Endothelial cell of umbilical vein (primary cell): ENCODE measurements at regions not wholly inside any gene's neighbourhood (a gene's known extent, or its start where the extent isn't known, plus 50 kb on each side); places are given as distances from the start of the nearest gene placed in this dataset.

Source experiments
- BruUV-seq: library from RNA; stranded (reverse); fragments of 400-500 nt; replicated peaks from 2 replicates; lab custom pipeline; 2021; lab: Mats Ljungman, UMichigan
- CTCF ChIA-PET: fragments of 300-600, 350-600 bp; sonication (Branson Sonifier 250); formaldehyde crosslinking; loops from one replicate; lab custom pipeline; 2021; ENCODE audit warnings: antibody characterized with exemption, inconsistent platforms; lab: Charles Lee
- POLR2A ChIA-PET: fragments of 300-600, 350-600 bp; sonication (Branson Sonifier 250); formaldehyde crosslinking; loops from one replicate; lab custom pipeline; 2021; ENCODE audit warnings: antibody characterized with exemption, inconsistent platforms; lab: Charles Lee
- DNase-seq: peaks from one replicate; pipeline ENCODE4 v3.0.0-alpha.2; 2011; ENCODE audit warnings: low read depth, low spot score
- FAIRE-seq: peaks from 2 replicates; lab custom pipeline; 2011; peaks lifted over from hg19 to GRCh38; lab: Jason Lieb, UNC
- H2AFZ ChIP-seq: 2 replicates; pipeline ENCODE4 v1.6.0; 2012; ENCODE audit warnings: low read depth, low read length, control low read depth, inconsistent platforms
- H3K27ac ChIP-seq: 2 replicates; pipeline ENCODE4 v1.5.1; 2011; ENCODE audit warnings: low read depth, mild to moderate bottlenecking, control low read depth, low read length, moderate library complexity; ENCODE audit not compliant: insufficient read depth
- H3K27me3 ChIP-seq, 2 experiments: 2 replicates each; pipeline versions ENCODE4 v1.6.0 to v1.6.1; 2011; ENCODE audit warnings: low read length in 2 of 2, mixed read lengths in 1 of 2; ENCODE audit not compliant: control insufficient read depth in 2 of 2, insufficient read depth in 2 of 2
- H3K36me3 ChIP-seq, 2 experiments: 2 replicates in 1 of 2; 3 replicates in 1 of 2; pipeline ENCODE4 v1.5.1; 2011; ENCODE audit warnings: low read length in 2 of 2, mild to moderate bottlenecking in 1 of 2, moderate library complexity in 1 of 2; ENCODE audit not compliant: control insufficient read depth in 2 of 2, insufficient read depth in 2 of 2; ENCODE audit errors: extremely low read depth in 1 of 2
- H3K4me1 ChIP-seq: 3 replicates; pipeline ENCODE4 v1.5.1; 2011; ENCODE audit warnings: mild to moderate bottlenecking, low read length; ENCODE audit not compliant: control insufficient read depth, insufficient read depth; ENCODE audit errors: extremely low read depth
- H3K4me2 ChIP-seq: 2 replicates; pipeline ENCODE4 v1.6.1; 2011; ENCODE audit warnings: low read length, control low read depth, mixed read lengths; ENCODE audit not compliant: insufficient read depth
- H3K4me3 ChIP-seq, 3 experiments: fragments of 200-600 bp in 1 of 3; sonication (generic), shearing (Covaris generic) in 1 of 3; replicated peaks in 1 of 3; 2 replicates each; pipeline ENCODE4 v1.5.1; 2011 to 2016; ENCODE audit warnings: control low read depth in 3 of 3, low read length in 3 of 3, mild to moderate bottlenecking in 2 of 3, inconsistent platforms in 1 of 3, low read depth in 1 of 3, moderate library complexity in 1 of 3; ENCODE audit not compliant: insufficient read depth in 1 of 3
- H3K79me2 ChIP-seq: 2 replicates; pipeline ENCODE4 v1.6.0; 2012; ENCODE audit warnings: low read length, inconsistent platforms; ENCODE audit not compliant: control insufficient read depth, insufficient read depth
- H3K9ac ChIP-seq: replicated peaks from 2 replicates; pipeline ENCODE3; 2011; ENCODE audit warnings: low read length, control low read depth; ENCODE audit not compliant: insufficient read depth; ENCODE audit errors: extremely low read depth
- H3K9me1 ChIP-seq: replicated peaks from 3 replicates; pipeline ENCODE4 v1.6.0; 2011; ENCODE audit warnings: mild to moderate bottlenecking, low read length; ENCODE audit not compliant: control insufficient read depth, insufficient read depth; ENCODE audit errors: extremely low read depth
- H3K9me3 ChIP-seq: replicated peaks from 2 replicates; pipeline ENCODE4 v1.5.1; 2012; ENCODE audit warnings: low read length, inconsistent platforms; ENCODE audit not compliant: control insufficient read depth, insufficient read depth
- H4K20me1 ChIP-seq: replicated peaks from 2 replicates; pipeline ENCODE3; 2011; ENCODE audit warnings: mild to moderate bottlenecking, low read length; ENCODE audit not compliant: control insufficient read depth, insufficient read depth; ENCODE audit errors: extremely low read depth
- EZH2 ChIP-seq: IDR thresholded peaks from 2 replicates; pipeline ENCODE4 v1.6.1; 2012; ENCODE audit warnings: borderline replicate concordance, low read depth, mild to moderate bottlenecking, moderate library complexity, low read length, inconsistent platforms; ENCODE audit not compliant: severe bottlenecking
- FOS ChIP-seq: IDR thresholded peaks from 2 replicates; pipeline ENCODE4 v1.6.1; 2011; ENCODE audit warnings: mild to moderate bottlenecking, low read length, moderate library complexity, borderline replicate concordance; ENCODE audit not compliant: insufficient read depth
- GATA2 ChIP-seq: IDR thresholded peaks from 2 replicates; pipeline ENCODE4 v1.7.0; 2011; ENCODE audit warnings: low read depth, mild to moderate bottlenecking, moderate library complexity, mixed read lengths, low read length; ENCODE audit not compliant: insufficient read length, insufficient read depth
- JUN ChIP-seq: IDR thresholded peaks from 2 replicates; pipeline ENCODE4 v1.6.1; 2011; ENCODE audit warnings: borderline replicate concordance, low read depth; ENCODE audit not compliant: insufficient read length, insufficient read depth
- MAX ChIP-seq: IDR thresholded peaks from 2 replicates; pipeline ENCODE4 v1.6.1; 2011; ENCODE audit not compliant: insufficient read depth, insufficient read length
- MYC ChIP-seq: IDR thresholded peaks from one replicate; pipeline ENCODE4 v1.6.1; 2011; ENCODE audit warnings: mild to moderate bottlenecking, low read depth, low read length
- POLR2A ChIP-seq: IDR thresholded peaks from 2 replicates; pipeline ENCODE4 v1.6.1; 2012; ENCODE audit warnings: low read depth, mild to moderate bottlenecking, control low read depth, low read length
- POLR2AphosphoS5 ChIP-seq: IDR thresholded peaks from 2 replicates; pipeline ENCODE4 v1.6.1; 2012; ENCODE audit warnings: low read depth, mild to moderate bottlenecking, control low read depth, low read length, moderate library complexity; ENCODE audit not compliant: insufficient read depth
- dilution Hi-C: fragments of 300-500 bp; cut with MboI; formaldehyde crosslinking; loops from one replicate; pipeline ENCODE4 v1.15.0; 2019; ENCODE audit warnings: low sequenced_read_pairs; ENCODE audit not compliant: extremely low pct_ligation_motif_present
- intact Hi-C: fragments of 100-400 bp; cut with micrococcal nuclease; formaldehyde crosslinking; loops from one replicate; pipeline ENCODE4 v1.10.0; 2022
- TF ChIP-seq, protein P1 (sequence below), 2 donors: IDR thresholded peaks; 1 replicate in 1 of 2; 2 replicates in 1 of 2; pipeline ENCODE4 v1.5.1; 2011; ENCODE audit warnings: low read length in 2 of 2, mild to moderate bottlenecking in 2 of 2, moderate library complexity in 2 of 2, control low read depth in 1 of 2, inconsistent platforms in 1 of 2, low read depth in 1 of 2; ENCODE audit not compliant: insufficient read depth in 1 of 2; ENCODE audit errors: extremely low read depth in 1 of 2

DNA sequence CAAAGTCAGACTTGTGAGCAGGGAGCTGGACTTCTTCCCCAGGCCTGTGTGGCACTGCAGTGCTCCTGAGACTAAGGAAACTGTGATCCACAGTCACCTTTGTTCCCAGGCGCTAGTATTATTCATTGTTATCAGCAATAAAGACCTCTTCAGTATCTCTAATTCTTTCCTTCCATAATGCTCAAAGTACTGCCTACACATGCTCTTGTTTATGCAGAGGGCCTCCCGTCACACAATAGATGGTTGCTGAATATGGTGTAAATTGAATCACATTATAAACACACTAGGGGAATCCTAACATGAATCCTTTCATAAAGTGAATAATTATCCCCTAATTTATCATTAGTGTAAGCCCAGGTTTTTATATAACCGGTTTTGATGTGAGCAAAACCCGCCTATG, 493.3 kb downstream of the BUD13 start:
- no peak for TF ChIP-seq POLR2AphosphoS5
- no peak for TF ChIP-seq POLR2A
- no peak for TF ChIP-seq MYC
- TF ChIP-seq FOS, result no peak
- TF ChIP-seq, protein P1, sequence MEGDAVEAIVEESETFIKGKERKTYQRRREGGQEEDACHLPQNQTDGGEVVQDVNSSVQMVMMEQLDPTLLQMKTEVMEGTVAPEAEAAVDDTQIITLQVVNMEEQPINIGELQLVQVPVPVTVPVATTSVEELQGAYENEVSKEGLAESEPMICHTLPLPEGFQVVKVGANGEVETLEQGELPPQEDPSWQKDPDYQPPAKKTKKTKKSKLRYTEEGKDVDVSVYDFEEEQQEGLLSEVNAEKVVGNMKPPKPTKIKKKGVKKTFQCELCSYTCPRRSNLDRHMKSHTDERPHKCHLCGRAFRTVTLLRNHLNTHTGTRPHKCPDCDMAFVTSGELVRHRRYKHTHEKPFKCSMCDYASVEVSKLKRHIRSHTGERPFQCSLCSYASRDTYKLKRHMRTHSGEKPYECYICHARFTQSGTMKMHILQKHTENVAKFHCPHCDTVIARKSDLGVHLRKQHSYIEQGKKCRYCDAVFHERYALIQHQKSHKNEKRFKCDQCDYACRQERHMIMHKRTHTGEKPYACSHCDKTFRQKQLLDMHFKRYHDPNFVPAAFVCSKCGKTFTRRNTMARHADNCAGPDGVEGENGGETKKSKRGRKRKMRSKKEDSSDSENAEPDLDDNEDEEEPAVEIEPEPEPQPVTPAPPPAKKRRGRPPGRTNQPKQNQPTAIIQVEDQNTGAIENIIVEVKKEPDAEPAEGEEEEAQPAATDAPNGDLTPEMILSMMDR (IDR thresholded peaks at IDR 0.05; ENCODE audit: extremely low read depth in 1 of 2, insufficient read depth in 1 of 2, low read depth in 1 of 2, low read length in 2 of 2), result no peak
- no peak for TF ChIP-seq JUN
- TF ChIP-seq GATA2, result no peak
- no peak for TF ChIP-seq MAX
- TF ChIP-seq EZH2, result no peak
- CTCF ChIA-PET, result interaction anchor here (1.4 to 2.0 kb wide), 2 partner anchors 220 to 1540 kb away, joined by 3 to 5 read pairs; no protein-coding TSS in a partner anchor
- Histone ChIP-seq H4K20me1 (no peaks in the 10 kb centered on the region), H3K4me2 (no peak overlapping the region), H3K4me1 (no peaks in the 10 kb centered on the region), H3K27ac (no peak overlapping the region), H3K9me1 (no peaks in the 10 kb centered on the region), H2AFZ (no peak overlapping the region), H3K9me3 (no peaks in the 10 kb centered on the region), H3K9ac (no peak overlapping the region), H3K79me2 (no peaks in the 10 kb centered on the region), H3K27me3 (no peaks in the 10 kb centered on the region), H3K36me3 (no peaks in the 10 kb centered on the region), H3K4me3 (no peak overlapping the region)
- intact Hi-C loops, result loop anchor here (5.0 to 10.0 kb wide), 2 partner anchors 145 to 218 kb away; no protein-coding TSS in a partner anchor
- FAIRE-seq, result no peak
- DNase-seq, result no peak
- dilution Hi-C loops, result no loop called here
- no TSS peak for BruUV-seq
- POLR2A ChIA-PET, result no interaction called here
